Neural cell (in vitro differentiated cells): ENCODE measurements at regions not wholly inside any gene's neighbourhood (a gene's known extent, or its start where the extent isn't known, plus 50 kb on each side); places are given as distances from the start of the nearest gene placed in this dataset.

Experiments
- H2AFZ ChIP-seq: fragments of 200-600, 300-800 bp; sonication (generic), shearing (Covaris generic); 2 replicates; pipeline ENCODE4 v1.6.0; 2014; ENCODE audit warnings: low read depth, mild to moderate bottlenecking, antibody characterized with exemption, low read length, moderate library complexity
- H3F3A ChIP-seq: fragments of 200-600 bp; shearing (Covaris generic); 2 replicates; pipeline ENCODE4 v1.6.1; 2016; ENCODE audit warnings: mild to moderate bottlenecking, moderate library complexity, mixed read lengths, antibody characterized with exemption, low read length; ENCODE audit not compliant: insufficient read depth, poor library complexity, severe bottlenecking
- H3K27ac ChIP-seq: fragments of 200-600, 300-800 bp; sonication (generic), shearing (Covaris generic); 2 replicates; pipeline ENCODE4 v1.5.1; 2014; ENCODE audit warnings: mild to moderate bottlenecking, low read length, moderate library complexity
- H3K27me3 ChIP-seq: fragments of 300-800, 200-600 bp; sonication (generic), shearing (Covaris generic); 2 replicates; pipeline ENCODE4 v1.6.0; 2014; ENCODE audit warnings: mild to moderate bottlenecking, low read depth, low read length, moderate library complexity; ENCODE audit not compliant: insufficient read depth
- H3K36me3 ChIP-seq: fragments of 300-800, 200-600 bp; sonication (generic), shearing (Covaris generic); 2 replicates; pipeline ENCODE4 v1.5.1; 2014; ENCODE audit warnings: mild to moderate bottlenecking, antibody characterized with exemption, low read length, moderate library complexity; ENCODE audit not compliant: insufficient read depth
- H3K4me2 ChIP-seq: fragments of 300-800, 200-600 bp; sonication (generic), shearing (Covaris generic); 2 replicates; pipeline ENCODE4 v1.6.0; 2014; ENCODE audit warnings: mild to moderate bottlenecking, low read length
- H3K4me3 ChIP-seq: fragments of 300-800, 200-600 bp; sonication (generic), shearing (Covaris generic); 2 replicates; pipeline ENCODE4 v1.5.1; 2014; ENCODE audit warnings: mild to moderate bottlenecking, low read length, moderate library complexity
- H3K79me2 ChIP-seq: fragments of 200-600 bp; shearing (Covaris generic); replicated peaks from 2 replicates; pipeline ENCODE4 v1.6.0; 2014; ENCODE audit warnings: mild to moderate bottlenecking, low read length, moderate library complexity; ENCODE audit not compliant: insufficient read depth
- H3K9ac ChIP-seq: fragments of 300-800, 200-600 bp; sonication (generic), shearing (Covaris generic); 2 replicates; pipeline ENCODE4 v1.6.1; 2016; ENCODE audit warnings: mild to moderate bottlenecking, low read length, mixed read lengths
- H3K9me2 ChIP-seq: fragments of 200-600 bp; shearing (Covaris generic); 2 replicates; pipeline ENCODE4 v1.6.1; 2016; ENCODE audit warnings: mild to moderate bottlenecking, low read length, mixed read lengths; ENCODE audit not compliant: insufficient read depth
- H3K9me3 ChIP-seq: fragments of 200-600, 300-800 bp; sonication (generic), shearing (Covaris generic); 2 replicates; pipeline ENCODE4 v1.6.1; 2016; ENCODE audit warnings: mild to moderate bottlenecking, mixed run types, low read length, moderate library complexity, mixed read lengths
- H4K20me1 ChIP-seq: fragments of 200-600 bp; shearing (Covaris generic); 2 replicates; pipeline ENCODE4 v1.6.1; 2016; ENCODE audit warnings: mild to moderate bottlenecking, mixed run types; ENCODE audit not compliant: insufficient read depth
- EP300 ChIP-seq: fragments of 450-650 bp; conservative IDR thresholded peaks from 2 replicates; pipeline ENCODE4 v1.6.1; 2014; ENCODE audit warnings: antibody characterized with exemption, mild to moderate bottlenecking, moderate library complexity; ENCODE audit not compliant: poor library complexity, severe bottlenecking
- EZH2 ChIP-seq: fragments of 200-600, 300-800 bp; shearing (Covaris generic), sonication (generic); IDR thresholded peaks from 2 replicates; pipeline ENCODE4 v1.6.1; 2014; ENCODE audit warnings: antibody characterized with exemption, low read length, borderline replicate concordance, mild to moderate bottlenecking; ENCODE audit not compliant: insufficient read depth, poor library complexity, severe bottlenecking
- MXI1 ChIP-seq: fragments of 450-650 bp; conservative IDR thresholded peaks from 2 replicates; pipeline ENCODE4 v1.6.1; 2014; ENCODE audit warnings: antibody characterized with exemption, mild to moderate bottlenecking; ENCODE audit not compliant: poor library complexity, severe bottlenecking
- POLR2AphosphoS5 ChIP-seq: IDR thresholded peaks from 2 replicates; pipeline ENCODE4 v1.6.1; 2012
- RAD21 ChIP-seq: fragments of 450-650 bp; conservative IDR thresholded peaks from 2 replicates; pipeline ENCODE4 v1.6.1; 2014; ENCODE audit warnings: antibody characterized with exemption, mild to moderate bottlenecking, moderate library complexity
- REST ChIP-seq: IDR thresholded peaks from 2 replicates; pipeline ENCODE4 v1.6.1; 2012; ENCODE audit warnings: borderline replicate concordance
- SMC3 ChIP-seq: fragments of 450-650 bp; conservative IDR thresholded peaks from 2 replicates; pipeline ENCODE4 v1.6.1; 2014; ENCODE audit warnings: antibody characterized with exemption, mild to moderate bottlenecking, moderate library complexity; ENCODE audit not compliant: poor library complexity
- TAF1 ChIP-seq: IDR thresholded peaks from 2 replicates; pipeline ENCODE4 v1.6.1; 2012; ENCODE audit warnings: low read depth
- TF ChIP-seq, protein P1 (sequence below): fragments of 450-650 bp; IDR thresholded peaks from 2 replicates; pipeline ENCODE4 v1.5.1; 2014; ENCODE audit warnings: antibody characterized with exemption, mild to moderate bottlenecking, moderate library complexity; ENCODE audit not compliant: poor library complexity, severe bottlenecking

DNA sequence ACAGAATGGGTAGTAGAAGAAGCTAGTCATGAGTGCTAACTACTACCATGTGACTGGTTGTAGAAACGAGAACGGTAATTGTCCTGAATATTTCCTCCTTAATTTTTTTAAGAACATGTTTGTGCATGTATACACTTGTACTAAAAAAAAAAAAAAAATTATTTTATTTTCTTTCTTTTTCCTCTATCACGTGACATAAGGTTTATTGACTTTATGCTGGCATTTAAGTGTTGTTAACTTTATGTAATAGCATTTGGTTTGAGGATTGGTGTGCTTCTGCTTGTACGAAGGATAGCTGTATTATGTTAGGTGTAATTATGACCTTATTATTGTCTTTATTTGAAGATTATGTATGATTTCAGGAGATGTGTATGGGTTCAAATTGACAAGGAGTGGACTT lies 349.1 kb upstream of the PTPRD start:
- no peak overlapping the region for H3K27ac ChIP-seq
- H3K79me2 ChIP-seq, result no peaks in the 10 kb centered on the region
- H4K20me1 ChIP-seq, result no peaks in the 10 kb centered on the region
- H3K9me2 ChIP-seq, result no peaks in the 10 kb centered on the region
- no peaks in the 10 kb centered on the region for H3K9me3 ChIP-seq
- no peaks in the 10 kb centered on the region for H3F3A ChIP-seq
- no peaks in the 10 kb centered on the region for H3K36me3 ChIP-seq
- no peak overlapping the region for H3K4me2 ChIP-seq
- H3K4me3 ChIP-seq, result no peak overlapping the region
- H2AFZ ChIP-seq, result no peak overlapping the region
- no peak for TF ChIP-seq EP300
- no peak for TF ChIP-seq EZH2
- no peak for TF ChIP-seq MXI1
- TF ChIP-seq RAD21, result no peak
- no peak for TF ChIP-seq REST
- TF ChIP-seq TAF1, result no peak
- no peak for TF ChIP-seq SMC3
- TF ChIP-seq, protein P1, sequence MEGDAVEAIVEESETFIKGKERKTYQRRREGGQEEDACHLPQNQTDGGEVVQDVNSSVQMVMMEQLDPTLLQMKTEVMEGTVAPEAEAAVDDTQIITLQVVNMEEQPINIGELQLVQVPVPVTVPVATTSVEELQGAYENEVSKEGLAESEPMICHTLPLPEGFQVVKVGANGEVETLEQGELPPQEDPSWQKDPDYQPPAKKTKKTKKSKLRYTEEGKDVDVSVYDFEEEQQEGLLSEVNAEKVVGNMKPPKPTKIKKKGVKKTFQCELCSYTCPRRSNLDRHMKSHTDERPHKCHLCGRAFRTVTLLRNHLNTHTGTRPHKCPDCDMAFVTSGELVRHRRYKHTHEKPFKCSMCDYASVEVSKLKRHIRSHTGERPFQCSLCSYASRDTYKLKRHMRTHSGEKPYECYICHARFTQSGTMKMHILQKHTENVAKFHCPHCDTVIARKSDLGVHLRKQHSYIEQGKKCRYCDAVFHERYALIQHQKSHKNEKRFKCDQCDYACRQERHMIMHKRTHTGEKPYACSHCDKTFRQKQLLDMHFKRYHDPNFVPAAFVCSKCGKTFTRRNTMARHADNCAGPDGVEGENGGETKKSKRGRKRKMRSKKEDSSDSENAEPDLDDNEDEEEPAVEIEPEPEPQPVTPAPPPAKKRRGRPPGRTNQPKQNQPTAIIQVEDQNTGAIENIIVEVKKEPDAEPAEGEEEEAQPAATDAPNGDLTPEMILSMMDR, result no peak
- TF ChIP-seq POLR2AphosphoS5, result no peak
- H3K9ac ChIP-seq, result no peak overlapping the region
- H3K27me3 ChIP-seq, result no peaks in the 10 kb centered on the region

DNA sequence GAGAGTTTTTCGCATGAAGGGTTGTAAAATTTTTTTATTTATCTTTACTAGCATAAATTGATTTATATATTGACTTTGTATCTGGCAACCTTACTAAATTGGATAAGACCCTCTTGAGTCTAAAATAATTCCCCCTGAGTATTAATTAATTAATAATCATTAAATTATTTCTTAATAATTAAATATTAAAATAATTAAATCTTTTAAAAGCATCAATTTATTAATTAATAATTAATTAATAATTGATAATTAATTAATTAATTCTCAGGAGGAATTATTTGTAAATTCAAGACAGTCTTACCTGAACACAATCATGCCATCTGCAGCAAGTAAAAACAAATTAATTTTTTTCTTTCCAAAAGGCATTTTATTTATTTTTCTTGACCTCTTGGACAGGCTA lies 370.4 kb upstream of the PTPRD start:
- Histone ChIP-seq H3K4me2 (no peak overlapping the region), H3K9me2 (no peaks in the 10 kb centered on the region), H3K9me3 (no peaks in the 10 kb centered on the region), H3K27ac (no peak overlapping the region), H3K9ac (no peak overlapping the region), H3K36me3 (no peaks in the 10 kb centered on the region), H2AFZ (no peak overlapping the region), H3K4me3 (no peak overlapping the region), H4K20me1 (no peaks in the 10 kb centered on the region), H3F3A (no peaks in the 10 kb centered on the region), H3K27me3 (no peaks in the 10 kb centered on the region), H3K79me2 (no peaks in the 10 kb centered on the region)
- TF ChIP-seq, protein P1, result no peak
- TF ChIP-seq EZH2 (no peak), SMC3 (no peak), MXI1 (no peak), REST (no peak), RAD21 (no peak), POLR2AphosphoS5 (no peak), TAF1 (no peak), EP300 (no peak)
